ENCODE measurements at regions not wholly inside any gene's neighbourhood (a gene's known extent, or its start where the extent isn't known, plus 50 kb on each side); places are given as distances from the start of the nearest gene placed in this dataset.

- TF ChIP-seq CTCF (IDR thresholded peaks at IDR 0.05; ENCODE audit: borderline replicate concordance, extremely low read depth, low read length, poor library complexity, severe bottlenecking), result no peak
- TF ChIP-seq EZH2 (IDR thresholded peaks at IDR 0.05; ENCODE audit: borderline replicate concordance, low read depth, low read length, severe bottlenecking), result no peak
Measured at GRCh38 chr14:83734431-83734830, 1795.5 kb upstream of the FLRT2 start.

Measured in DND-41 (cell line).